Effector CD8-positive, alpha-beta T cell (primary cell): ENCODE measurements at regions not wholly inside any gene's neighbourhood (a gene's known extent, or its start where the extent isn't known, plus 50 kb on each side); places are given as distances from the start of the nearest gene placed in this dataset.

Source experiments
- DNase-seq: peaks from one replicate; lab custom pipeline; 2025; lab: John Stamatoyannopoulos, UW

DNA sequence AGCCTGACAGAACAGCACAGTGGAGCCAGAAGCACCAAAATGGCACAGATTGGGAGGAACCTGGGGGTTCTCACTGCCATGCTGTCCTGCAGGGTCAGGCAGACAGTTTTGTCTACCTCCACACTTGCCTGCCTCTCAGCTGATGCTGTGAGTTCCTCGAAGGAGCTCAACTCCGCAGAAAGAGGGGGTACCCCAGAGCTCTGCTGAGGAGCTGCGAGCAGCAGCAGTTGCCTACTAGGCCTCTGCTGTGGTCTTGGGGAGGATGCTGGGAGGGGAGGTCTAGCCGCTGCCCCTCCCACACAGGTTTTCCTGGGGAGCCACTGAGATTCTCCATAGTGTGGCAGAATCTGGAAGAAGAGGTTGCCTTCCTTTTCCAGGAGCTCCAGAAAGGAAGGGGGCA lies 192.5 kb downstream of the FOXD2 start:
- no peak for DNase-seq

DNA sequence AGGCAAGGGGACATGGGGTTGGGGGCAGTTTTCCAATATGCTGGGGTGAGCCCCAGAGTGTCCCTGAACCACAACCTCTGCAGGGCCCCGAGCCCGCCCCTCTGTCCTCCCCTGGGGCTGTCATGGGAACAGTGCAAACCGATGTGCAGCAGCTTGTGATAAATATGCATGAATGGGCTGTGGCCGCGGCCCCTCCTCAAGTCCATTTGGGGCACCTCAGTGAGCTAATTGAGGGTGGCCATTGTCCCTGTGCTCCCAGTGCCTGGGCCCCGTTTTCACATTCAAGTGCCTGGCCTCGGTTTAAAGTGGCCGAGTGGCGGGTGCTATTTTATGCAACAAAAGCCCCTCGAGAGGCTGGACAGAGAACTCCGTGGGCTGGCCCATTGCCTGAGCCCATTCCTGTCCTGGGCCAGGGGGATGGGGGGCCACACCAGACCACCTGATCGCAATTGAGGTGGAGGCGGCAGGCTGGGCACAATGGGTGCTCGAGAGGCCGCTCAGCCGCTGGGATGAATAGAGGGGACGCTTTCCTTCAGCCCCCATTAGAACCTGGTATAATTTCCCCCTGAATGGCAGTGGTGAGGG lies 193.7 kb downstream of the FOXD2 start:
- no peak for DNase-seq

DNA sequence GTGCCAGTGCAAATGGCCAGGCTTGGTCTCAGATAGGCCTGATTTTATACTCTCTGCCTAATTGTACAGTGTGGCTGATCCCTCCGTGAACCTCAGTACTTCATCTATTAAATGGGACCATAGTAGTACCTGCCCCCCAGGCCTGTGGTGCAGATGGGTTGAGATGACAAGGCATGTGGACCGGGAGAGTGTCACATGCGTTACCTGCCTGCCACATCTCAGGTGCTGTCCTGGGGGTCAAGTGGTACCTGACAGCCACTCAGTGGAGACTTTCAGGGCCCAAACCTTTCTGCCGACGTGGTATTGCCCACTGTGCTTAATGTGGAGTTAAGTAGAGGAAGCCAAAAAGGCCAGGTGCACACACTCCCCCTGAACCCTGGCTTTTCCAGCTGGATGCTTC lies 197.3 kb downstream of the FOXD2 start:
- DNase-seq, result no peak

DNA sequence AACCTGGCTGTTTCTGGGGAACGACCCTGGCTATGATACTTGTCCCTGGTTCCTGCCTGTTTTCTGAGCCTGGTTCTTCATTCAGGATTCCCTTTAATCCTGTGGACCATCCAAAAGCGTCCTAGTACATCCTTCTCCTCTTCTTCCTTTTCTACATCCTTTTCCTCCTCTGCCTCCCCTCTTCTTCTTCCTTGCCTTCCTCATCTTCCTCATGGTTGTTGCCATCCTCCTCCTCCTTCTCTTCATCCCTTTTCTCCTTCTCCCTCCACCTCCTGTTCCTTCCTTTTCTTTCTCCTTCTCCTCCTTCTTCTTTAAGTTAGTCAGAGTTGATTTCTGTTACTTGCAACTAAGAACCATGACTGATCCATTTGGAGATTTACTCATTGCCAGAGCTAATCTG lies 197.8 kb downstream of the FOXD2 start:
- no peak for DNase-seq

DNA sequence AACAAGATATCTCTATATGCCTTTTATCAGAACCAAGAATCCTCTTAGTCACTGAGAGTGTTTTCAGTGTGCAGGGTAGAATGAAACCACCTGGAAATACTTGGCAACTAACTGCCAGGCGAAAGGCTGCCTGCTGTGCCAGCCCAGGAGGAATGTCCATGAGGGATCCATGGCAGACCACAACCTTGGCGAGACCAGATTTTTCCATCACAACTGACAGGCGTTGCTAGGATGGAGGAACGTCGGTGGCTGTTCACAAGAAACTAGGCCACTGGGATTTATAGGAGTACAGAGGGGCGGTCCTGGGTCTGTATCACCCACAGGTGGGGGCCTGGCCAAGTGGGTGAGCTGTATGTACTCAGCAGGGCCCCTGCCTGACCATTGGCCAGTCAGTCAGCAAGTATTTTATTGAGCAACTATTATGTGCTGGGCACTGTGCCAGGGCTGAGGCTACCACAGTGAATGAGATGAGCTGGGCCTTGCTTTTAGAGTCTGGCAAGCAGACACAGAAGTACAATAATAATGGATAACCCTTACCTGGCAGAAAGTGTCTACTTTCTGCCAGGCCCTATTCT lies 199.4 kb downstream of the FOXD2 start:
- DNase-seq, result no peak

DNA sequence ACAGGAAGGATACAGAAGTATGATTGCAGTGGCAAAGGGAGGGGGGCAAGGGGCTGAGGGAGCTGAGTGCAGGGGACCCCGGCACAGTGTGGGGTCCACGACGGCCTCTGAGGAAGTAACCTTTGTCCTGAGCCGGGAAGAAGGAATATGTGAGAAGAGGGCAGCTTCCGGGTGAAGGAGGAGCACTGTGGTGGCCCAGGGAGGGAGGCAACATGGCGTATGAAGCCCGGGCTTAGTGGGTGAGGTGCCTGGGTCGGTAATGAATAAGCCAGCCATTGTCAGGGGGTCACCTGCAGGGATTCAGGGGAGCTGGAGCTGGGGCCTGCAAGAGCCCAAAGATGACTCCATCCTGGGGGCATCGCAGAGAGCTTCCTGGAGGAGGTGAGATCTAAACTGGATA lies 200.4 kb downstream of the FOXD2 start:
- DNase-seq, result no peak

DNA sequence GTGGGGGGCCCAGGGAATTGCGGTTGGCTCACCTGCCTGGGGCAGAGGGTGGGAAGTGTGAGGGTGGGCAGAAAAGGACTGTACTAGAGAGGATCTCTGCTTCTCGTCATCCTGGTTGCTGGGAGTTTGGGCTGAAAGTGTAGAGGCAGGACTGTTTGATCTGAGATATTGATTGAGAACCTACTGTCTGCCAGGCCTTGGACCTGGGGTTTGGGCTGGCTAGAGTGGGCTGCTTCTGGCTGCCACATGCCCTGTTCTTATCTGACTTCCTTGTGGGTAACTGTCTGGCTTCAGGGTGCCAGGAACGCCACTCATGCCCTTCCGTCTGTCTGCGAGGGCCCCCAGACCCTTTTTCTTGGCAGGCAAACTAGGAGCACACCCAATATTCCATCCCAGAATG lies 200.9 kb downstream of the FOXD2 start:
- no peak for DNase-seq

DNA sequence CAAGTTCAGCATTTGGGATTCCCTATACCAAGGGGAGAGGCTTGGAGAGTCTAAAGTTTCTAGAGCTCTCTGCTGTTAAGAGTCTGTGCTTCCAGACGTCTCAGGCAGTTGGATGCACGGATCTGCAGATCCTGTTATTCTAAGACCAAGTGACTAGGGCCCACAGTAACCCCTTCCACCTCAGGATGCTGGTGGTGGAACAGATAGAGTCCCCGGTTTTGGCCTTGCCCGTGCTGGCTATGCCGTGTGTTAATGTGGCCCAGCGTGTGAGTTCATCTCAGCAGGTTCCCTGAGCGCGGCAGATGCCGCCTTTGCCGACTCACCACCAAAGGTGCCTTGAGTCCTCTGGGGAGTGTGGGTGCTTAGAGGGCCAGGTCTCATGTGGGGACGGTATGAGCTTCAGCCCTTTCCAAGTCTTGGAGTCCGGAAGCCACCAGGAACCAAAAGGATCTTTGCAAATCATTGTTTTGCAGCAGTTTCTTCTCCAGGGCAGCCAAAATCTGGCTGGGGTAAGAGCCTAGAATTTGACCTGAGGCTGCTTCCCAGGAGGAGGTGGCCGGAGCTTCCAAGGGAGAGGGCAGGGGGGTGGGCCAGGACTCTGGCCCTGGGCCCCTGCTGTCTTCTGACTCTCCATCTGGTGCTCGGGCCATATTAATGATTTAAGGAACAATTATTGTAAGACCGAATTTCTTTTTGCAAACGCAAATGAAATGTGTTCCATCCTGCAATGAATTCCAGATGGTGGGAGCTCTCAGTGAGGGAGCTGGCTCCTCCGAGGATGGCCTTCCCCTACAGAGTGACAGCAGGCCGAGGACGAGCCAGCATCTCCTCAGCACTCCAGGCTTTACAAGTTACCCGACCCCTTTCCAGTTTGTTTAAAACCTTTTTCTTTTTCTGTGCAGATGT lies 205.7 kb downstream of the FOXD2 start:
- DNase-seq, result no peak

DNA sequence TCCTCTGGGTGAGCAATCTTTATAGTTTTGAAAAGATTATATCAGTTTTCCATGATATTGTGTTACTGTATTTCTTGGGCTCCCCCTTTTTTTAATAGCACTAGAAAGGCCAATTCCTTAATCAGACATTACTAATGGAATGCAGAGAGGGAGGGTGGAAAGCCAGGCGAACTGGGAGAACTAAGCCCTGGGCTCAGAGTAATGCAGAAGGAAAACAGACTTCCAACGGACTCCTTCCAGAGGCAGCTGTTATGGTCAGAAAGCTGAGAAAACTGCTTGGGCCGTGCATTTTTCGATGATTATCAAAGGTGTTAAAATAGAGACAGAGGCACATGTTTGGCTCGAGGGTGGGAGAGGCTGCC lies 206.3 kb downstream of the FOXD2 start:
- DNase-seq, result no peak

DNA sequence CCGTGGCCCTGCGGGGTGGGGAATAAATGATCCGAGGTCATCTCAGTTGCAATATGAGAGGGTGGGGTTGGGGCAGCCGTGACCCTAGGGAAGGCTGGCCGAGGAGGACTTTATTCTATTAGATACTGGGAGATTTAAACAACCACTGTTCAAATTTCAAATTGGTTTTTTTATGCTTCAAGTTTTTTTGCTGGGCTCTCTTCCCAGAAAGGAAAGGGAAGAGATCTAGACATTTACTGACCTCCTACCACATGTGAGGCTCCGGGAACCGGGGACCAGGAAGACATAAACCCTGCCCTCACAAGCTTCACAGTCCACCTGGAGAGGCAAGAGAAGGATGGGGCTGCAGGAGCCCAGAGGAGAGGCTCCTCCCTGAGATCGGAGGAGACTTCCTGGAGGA lies 207.3 kb downstream of the FOXD2 start:
- DNase-seq, result no peak

DNA sequence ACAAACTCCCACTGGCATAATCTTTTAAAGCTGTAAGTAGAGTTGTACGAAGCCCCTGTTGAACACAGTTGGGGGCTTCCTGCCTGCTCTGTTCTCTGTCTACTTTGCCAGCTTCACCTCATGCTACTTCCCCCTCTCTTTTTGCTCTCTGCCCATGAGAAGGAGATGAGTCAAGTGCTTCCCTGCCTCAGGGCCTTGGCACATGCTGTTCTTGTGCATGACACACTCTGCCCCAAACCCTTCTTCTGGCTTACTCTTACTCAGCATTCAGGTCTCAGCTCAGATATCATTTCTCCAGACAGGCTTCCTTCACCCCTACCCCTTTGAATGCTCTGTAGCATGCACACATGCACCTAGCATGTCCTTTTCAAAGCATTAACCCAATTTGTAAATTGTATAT lies 208.8 kb downstream of the FOXD2 start:
- no peak for DNase-seq

DNA sequence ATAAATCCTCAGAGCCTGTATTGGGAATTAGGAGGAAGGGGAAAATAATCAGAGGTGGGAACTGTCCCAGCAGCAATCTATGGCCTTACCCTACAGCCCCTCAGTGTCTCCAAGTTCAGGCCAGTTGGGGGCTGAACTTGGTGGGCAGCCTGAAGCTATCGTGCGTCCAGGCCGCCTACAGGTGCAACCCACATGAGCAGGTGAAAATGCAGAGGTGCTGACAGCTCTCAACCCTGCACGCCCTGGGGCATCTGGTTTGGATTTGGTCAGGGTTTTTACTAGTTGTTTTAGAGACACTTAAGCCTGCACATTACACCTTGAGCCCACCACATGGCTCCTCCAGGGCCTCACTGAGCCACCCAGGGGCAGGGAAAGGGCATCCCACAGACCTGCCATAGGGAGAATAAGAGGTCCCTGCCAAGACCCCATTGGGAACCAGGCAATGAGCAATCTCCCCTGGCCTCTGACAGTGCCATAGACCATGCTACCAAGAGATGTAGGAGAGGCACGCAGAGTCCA lies 209.5 kb downstream of the FOXD2 start:
- DNase-seq, result no peak

DNA sequence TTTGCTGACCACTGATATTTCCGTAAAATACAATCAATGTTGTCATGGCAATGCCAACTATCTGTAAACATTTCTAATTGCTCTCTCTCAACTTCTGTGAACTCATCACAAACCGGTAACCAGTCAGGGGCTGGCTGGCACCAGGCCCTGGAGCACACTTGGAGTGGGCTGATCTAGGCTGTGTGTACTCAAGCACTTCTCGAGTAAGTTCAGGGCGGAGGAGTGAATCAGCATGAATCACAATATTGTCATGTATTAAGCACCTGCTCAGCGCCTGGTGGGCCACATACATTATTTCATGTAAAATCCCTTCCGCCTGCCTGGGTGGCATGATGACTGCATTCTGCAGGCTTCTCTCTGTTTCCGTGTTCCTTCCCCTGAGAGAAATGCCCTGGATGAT lies 212.4 kb downstream of the FOXD2 start:
- DNase-seq, result no peak

DNA sequence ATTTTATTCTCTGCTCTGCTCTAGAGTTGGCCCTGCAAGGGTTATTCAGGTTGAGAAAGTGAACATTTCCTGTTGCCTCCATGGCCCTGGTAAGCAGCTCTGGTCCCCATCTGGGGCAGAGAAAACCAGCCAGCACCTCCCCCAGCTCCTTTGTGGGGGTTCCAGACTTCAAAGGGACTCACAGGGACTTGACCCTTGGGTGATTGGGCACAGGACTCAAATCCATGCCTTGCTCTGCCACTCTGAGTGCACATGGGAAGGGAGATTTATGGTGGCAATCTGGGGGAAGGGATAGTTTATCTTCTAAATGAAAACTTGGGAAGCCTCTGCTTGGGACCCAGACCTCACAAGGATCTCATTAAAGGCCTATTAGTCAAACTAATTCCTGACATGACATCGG lies 212.8 kb downstream of the FOXD2 start:
- no peak for DNase-seq

DNA sequence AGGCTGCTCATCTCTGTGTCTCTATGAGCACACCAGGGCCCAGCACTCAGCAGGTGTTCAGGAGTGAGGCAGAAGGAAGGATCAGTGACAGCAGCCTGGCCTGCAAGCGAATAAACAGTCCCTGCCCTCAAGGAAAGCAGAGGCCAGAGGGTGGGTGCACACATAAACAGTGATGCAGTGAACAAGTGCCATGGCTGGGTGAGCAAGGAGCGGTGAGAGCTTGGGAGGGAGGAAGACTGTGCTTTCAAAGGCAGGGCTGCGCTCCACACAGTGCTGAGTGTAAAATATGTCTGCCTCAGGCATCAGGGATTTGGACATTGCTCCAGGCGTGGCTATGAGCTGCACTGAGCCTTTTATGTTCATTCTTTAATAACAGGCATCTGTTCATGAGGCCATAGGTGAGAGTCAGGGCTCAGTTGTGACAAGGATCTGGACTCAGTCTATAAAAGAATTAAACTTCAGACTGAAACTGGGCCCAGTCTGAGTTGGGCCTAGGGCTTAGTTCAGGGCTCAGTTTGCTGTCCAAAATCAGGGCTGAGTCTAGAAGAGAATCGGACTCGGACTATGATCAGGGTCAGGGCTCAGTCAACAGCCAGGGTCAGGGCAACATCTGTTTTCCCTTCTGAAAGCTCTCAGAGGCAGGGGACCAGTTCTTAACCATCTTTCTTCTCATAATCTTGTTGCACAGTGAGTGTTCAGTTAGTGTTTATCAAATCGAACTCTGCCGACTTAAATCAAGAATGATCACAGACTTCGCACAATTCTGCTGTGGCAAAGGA lies 213.7 kb downstream of the FOXD2 start:
- no peak for DNase-seq

DNA sequence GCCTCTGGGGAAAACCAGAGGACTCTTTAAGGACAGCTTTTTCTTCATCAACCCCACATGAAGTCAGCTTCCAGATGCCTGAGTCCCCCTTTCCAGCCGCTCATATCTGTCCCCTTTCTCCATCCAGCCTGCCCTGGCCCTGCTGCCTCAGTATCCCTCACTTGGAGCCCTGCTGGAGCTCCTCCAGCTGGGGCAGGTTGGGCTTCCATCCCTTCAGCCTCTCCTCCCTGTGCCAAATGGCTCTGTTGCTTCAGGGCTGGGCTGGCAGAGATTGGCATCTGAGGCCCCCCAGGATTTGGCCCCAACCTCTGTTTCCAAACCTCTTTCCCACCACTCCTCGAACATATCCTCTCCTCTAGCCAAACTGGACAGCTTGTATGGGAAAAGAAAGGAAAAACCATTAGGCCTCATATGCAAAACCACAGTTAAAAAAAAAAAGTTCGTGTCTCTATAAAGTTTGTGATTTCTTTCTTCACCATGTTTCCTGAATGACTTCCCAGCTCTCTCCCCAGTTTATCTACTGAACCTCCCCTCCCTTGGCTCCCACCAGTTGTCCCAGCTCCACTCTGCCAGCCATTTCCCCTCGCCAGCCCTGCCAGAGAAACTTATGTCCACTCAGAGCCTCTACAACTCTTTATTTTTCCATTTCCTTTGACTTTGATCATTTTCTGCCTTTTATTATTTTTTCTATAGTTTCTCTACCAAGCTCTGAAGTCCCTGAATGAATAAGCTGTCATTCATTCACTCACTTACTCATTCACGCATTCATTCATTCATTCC lies 217.9 kb downstream of the FOXD2 start:
- DNase-seq, result no peak

DNA sequence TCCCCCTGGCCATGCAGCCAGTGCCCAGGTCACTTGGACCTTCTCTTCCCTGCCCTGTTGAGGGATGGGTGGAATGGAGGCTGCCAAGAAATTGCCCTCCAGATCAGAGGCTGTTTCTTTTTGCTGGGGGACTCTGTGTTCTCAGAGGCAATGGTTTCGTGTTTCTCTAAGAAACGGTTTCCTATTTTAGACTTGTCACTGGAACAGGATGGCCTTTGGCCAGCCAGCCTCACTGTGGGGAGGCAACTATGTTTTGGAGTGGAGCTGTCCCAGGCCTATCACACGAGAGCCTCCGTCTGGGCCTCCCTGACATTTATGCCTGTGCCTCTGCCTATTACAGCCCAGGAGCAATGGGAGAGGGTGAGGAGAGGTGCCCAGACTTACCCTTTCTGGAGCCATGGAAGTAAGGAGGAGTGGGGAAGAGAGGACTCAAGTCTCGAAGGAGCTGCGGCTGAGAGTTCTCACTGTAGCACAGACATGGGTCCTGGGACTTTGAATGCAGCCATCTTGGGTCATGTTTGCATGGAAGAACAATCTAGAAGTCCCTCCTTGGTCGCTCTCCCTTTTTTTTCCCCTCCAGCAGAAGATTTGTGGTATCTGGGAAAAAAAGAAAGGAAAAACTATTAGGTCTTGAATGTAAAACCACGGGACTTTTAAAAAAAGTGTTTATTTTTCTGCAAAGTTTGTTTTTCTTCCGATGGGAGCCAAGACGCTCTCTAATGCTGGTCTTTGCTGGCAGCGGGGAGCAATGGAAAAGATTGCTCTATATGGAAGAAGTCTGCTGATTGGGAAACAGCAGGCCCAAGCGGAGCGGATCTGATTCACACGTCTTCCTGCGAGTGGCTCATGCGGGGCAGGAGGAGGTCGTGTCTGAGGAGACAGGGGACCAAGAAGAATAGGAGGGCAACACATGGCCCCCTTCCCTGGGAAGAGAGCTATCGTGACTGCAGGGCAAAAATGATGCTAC lies 219.2 kb downstream of the FOXD2 start:
- DNase-seq, result no peak

DNA sequence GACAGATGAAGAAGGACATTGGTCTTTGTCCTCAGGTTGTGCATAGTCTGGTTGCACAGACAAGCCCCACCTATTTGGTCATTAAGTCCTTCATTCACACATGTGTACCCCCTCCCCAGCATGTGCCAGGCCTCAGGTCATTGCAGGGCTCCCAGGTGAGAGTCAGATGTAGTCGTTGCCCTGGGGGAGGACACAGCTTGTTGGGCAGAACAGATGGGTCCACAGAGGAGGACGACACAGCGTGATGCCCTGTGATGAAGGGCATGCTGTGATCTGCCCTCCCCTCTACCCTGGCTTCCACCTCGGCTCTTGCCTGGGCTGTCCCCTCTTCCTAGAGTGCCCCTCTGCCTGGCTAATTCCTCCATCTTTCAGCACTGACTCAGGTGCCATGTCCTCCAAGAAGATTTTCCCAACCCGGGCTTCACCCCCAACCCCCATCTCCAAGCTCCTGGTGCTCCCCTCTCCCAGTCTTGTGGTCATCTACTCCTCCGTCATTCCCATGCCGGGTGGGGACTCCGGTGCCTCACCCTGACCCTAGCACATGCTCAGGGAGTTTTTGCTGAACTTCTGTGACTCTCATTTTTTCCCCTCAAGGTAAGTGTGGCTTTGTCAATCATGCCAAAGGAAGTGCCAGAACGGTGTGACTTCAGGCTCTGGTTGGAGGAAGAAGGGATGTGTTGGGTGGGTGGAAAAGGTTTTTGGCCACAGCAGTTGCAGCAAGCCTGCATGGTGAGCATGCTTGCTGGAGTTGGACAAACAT lies 220.5 kb downstream of the FOXD2 start:
- DNase-seq, result no peak

DNA sequence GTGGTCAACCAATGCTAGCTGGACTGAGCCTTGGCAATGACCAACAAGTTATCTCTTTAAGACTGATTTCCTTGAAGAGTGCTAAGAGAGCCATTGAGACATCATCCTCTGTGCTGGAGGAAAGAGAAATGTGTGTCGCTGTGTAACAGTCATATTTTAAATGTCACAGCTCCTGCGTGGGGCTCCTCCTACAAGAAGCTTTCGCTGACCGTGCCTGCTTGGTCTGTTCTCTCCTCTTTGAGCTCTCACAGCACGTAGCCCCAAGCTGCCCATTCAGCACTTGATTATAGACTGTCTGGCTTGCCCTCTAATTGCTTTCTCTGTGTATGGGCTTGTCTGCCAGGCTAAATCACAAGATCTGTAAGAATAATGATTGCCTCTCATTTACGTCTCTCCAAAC lies 221.3 kb downstream of the FOXD2 start:
- DNase-seq, result no peak

DNA sequence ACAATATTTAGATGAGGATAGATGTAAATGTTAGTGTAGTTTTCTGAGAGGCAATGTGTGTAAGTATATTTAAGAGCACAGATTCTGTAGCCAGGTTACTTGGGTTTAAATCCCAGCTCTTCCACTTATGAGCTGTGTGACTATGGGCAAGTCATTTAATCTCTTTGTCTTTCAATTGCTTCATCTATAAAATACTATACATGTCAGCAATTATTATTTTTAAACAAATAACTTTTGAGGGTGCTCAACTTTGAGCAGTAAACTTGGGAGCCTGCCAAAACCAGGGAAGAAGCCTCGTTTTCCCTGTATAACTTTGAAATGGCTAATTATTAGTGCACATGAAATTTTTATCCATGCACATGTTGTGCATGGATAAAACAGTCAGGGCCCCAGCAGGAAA lies 222.8 kb downstream of the FOXD2 start:
- no peak for DNase-seq
